PFSK-1 (cell line): ENCODE measurements at regions not wholly inside any gene's neighbourhood (a gene's known extent, or its start where the extent isn't known, plus 50 kb on each side); places are given as distances from the start of the nearest gene placed in this dataset.

Experiments
- FOXP2 ChIP-seq: optimal IDR thresholded peaks from 2 replicates; pipeline ENCODE3; 2011; ENCODE audit warnings: borderline replicate concordance, control low read depth, inconsistent platforms; ENCODE audit not compliant: insufficient read depth; ENCODE audit errors: extremely low read length, extremely low read depth
- POLR2AphosphoS5 ChIP-seq: IDR thresholded peaks from 2 replicates; pipeline ENCODE4 v1.6.1; 2012; ENCODE audit warnings: low read depth, mild to moderate bottlenecking, control low read depth, low read length, moderate library complexity
- REST ChIP-seq, 2 experiments: IDR thresholded peaks; 2 replicates each; pipeline versions ENCODE4 v1.6.1 to v1.8.0; 2011 to 2012; ENCODE audit warnings: low read depth in 2 of 2, low read length in 2 of 2, control low read depth in 1 of 2, inconsistent platforms in 1 of 2, mild to moderate bottlenecking in 1 of 2, moderate library complexity in 1 of 2; ENCODE audit not compliant: insufficient read depth in 1 of 2
- SIN3A ChIP-seq: IDR thresholded peaks from 2 replicates; pipeline ENCODE4 v1.6.1; 2012; ENCODE audit warnings: mild to moderate bottlenecking, low read length, moderate library complexity, borderline replicate concordance; ENCODE audit not compliant: insufficient read depth
- TAF1 ChIP-seq: IDR thresholded peaks from 2 replicates; pipeline ENCODE4 v1.6.1; 2012; ENCODE audit warnings: low read length, control low read depth, borderline replicate concordance; ENCODE audit not compliant: insufficient read depth

GRCh38 chr1:229153955-229154548 lies 116.9 kb upstream of the RAB4A start:
- TF ChIP-seq FOXP2 (no peak), TAF1 (no peak), SIN3A (no peak), REST (IDR thresholded peaks at IDR 0.05; ENCODE audit: insufficient read depth in 1 of 2, low read depth in 2 of 2, low read length in 2 of 2) (no peak), POLR2AphosphoS5 (no peak)

- TF ChIP-seq FOXP2 (no peak), POLR2AphosphoS5 (no peak)
Measured at GRCh38 chr1:229154811-229155210, 116.1 kb upstream of the RAB4A start.

- TF ChIP-seq TAF1 = no peak
- TF ChIP-seq FOXP2 = no peak
- no peak for TF ChIP-seq SIN3A
- no peak for TF ChIP-seq REST (IDR thresholded peaks at IDR 0.05; ENCODE audit: insufficient read depth in 1 of 2, low read depth in 2 of 2, low read length in 2 of 2)
- TF ChIP-seq POLR2AphosphoS5 = no peak
Measured at GRCh38 chr1:229155472-229155871, 115.4 kb upstream of the RAB4A start.

- TF ChIP-seq SIN3A = no peak
- no peak for TF ChIP-seq TAF1
- TF ChIP-seq REST (IDR thresholded peaks at IDR 0.05; ENCODE audit: insufficient read depth in 1 of 2, low read depth in 2 of 2, low read length in 2 of 2) = no peak
- TF ChIP-seq FOXP2 = no peak
- TF ChIP-seq POLR2AphosphoS5 = no peak
Measured at GRCh38 chr1:229156872-229157271, 114.0 kb upstream of the RAB4A start.

- TF ChIP-seq FOXP2 (no peak), POLR2AphosphoS5 (no peak), SIN3A (no peak), REST (IDR thresholded peaks at IDR 0.05; ENCODE audit: insufficient read depth in 1 of 2, low read depth in 2 of 2, low read length in 2 of 2) (no peak), TAF1 (no peak)
Measured at GRCh38 chr1:229157480-229157879, 113.4 kb upstream of the RAB4A start.
